GM12892 (cell line): ENCODE measurements at regions not wholly inside any gene's neighbourhood (a gene's known extent, or its start where the extent isn't known, plus 50 kb on each side); places are given as distances from the start of the nearest gene placed in this dataset.

ENCODE experiments used
- POLR2A ChIP-seq: IDR thresholded peaks from 2 replicates; pipeline ENCODE4 v1.6.1; 2011; ENCODE audit warnings: low read depth, low read length, control low read depth
- POLR2AphosphoS5 ChIP-seq: IDR thresholded peaks from 2 replicates; pipeline ENCODE4 v1.6.1; 2011; ENCODE audit warnings: low read depth, low read length, control low read depth
- TAF1 ChIP-seq: IDR thresholded peaks from 2 replicates; pipeline ENCODE4 v1.6.1; 2011; ENCODE audit warnings: low read depth, mild to moderate bottlenecking, control low read depth, low read length, borderline replicate concordance

DNA sequence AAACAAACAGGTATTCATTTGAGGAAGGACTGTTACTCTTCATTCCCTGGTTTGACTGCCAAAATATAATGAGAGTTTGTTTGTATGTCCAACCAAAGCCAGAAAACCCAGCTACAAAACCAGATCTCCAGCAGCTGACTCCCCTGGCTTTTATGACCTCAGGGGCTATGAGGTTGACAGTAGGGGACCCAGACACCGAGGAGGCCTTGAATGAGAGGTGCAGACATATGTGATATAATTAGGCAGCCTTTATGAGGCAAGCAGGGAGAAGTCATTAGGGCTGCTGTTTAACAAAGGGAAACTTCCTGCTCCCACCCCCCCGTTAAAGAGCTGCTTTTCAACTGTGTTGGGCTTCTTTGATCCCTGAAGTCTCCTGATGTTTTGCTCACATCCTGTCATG, 236.7 kb downstream of the SLC4A3 start:
- TF ChIP-seq POLR2A (no peak), POLR2AphosphoS5 (no peak), TAF1 (no peak)
